A673 (cell line): ENCODE measurements at regions not wholly inside any gene's neighbourhood (a gene's known extent, or its start where the extent isn't known, plus 50 kb on each side); places are given as distances from the start of the nearest gene placed in this dataset.

Source experiments
- BruUV-seq: library from RNA; stranded (reverse); fragments of 400-500 nt; replicated peaks from 2 replicates; lab custom pipeline; 2021; lab: Mats Ljungman, UMichigan
- CTCF ChIA-PET: fragments of 300-600 bp; sonication (Branson Sonifier 250); formaldehyde crosslinking; loops from one replicate; lab custom pipeline; 2022; ENCODE audit warnings: antibody characterized with exemption; lab: Charles Lee
- POLR2A ChIA-PET: fragments of 300-600 bp; sonication (Branson Sonifier 250); formaldehyde crosslinking; loops from one replicate; lab custom pipeline; 2022; ENCODE audit warnings: antibody characterized with exemption; ENCODE audit not compliant: low non-redundant PET; lab: Charles Lee
- DNase-seq: peaks from one replicate; pipeline ENCODE4 v3.0.0-alpha.2; 2015; ENCODE audit warnings: low spot score
- H3K27ac ChIP-seq: fragments of 200-600 bp; sonication (generic); 2 replicates; pipeline ENCODE4 v1.5.1; 2016; ENCODE audit warnings: mixed run types, low read depth, mild to moderate bottlenecking, mixed read lengths, antibody characterized with exemption, low read length; ENCODE audit not compliant: poor library complexity, severe bottlenecking
- H3K27me3 ChIP-seq: fragments of 200-600 bp; sonication (generic); replicated peaks from 2 replicates; pipeline ENCODE4 v1.6.1; 2017; ENCODE audit warnings: mixed run types, low read depth, mild to moderate bottlenecking, mixed read lengths, antibody characterized with exemption, low read length; ENCODE audit not compliant: insufficient read depth, poor library complexity
- H3K36me3 ChIP-seq: fragments of 200-600 bp; sonication (generic); 2 replicates; pipeline ENCODE4 v1.6.1; 2016; ENCODE audit warnings: mixed run types, mild to moderate bottlenecking, mixed read lengths, antibody characterized with exemption, low read length; ENCODE audit not compliant: insufficient read depth, poor library complexity, severe bottlenecking
- H3K4me1 ChIP-seq: fragments of 200-600 bp; sonication (generic); 2 replicates; pipeline ENCODE4 v1.6.1; 2017; ENCODE audit warnings: mixed run types, mild to moderate bottlenecking, mixed read lengths, antibody characterized with exemption, low read length; ENCODE audit not compliant: insufficient read depth, poor library complexity, severe bottlenecking
- H3K4me3 ChIP-seq: fragments of 200-600 bp; sonication (generic); 2 replicates; pipeline ENCODE4 v1.5.1; 2016; ENCODE audit warnings: low read depth, mixed run types, mild to moderate bottlenecking, mixed read lengths, low read length; ENCODE audit not compliant: poor library complexity, severe bottlenecking
- H3K9me3 ChIP-seq: fragments of 200-600 bp; sonication (generic); 2 replicates; pipeline ENCODE4 v1.6.1; 2016; ENCODE audit warnings: mixed run types, low read depth, mild to moderate bottlenecking, mixed read lengths, antibody characterized with exemption, low read length; ENCODE audit not compliant: poor library complexity, severe bottlenecking
- EZH2 ChIP-seq: fragments of 200-600 bp; sonication (generic); IDR thresholded peaks from 2 replicates; pipeline ENCODE4 v1.6.1; 2017; ENCODE audit warnings: borderline replicate concordance, low read depth, mild to moderate bottlenecking, mixed read lengths, antibody characterized with exemption, low read length; ENCODE audit not compliant: poor library complexity, severe bottlenecking
- intact Hi-C: fragments of 100-400 bp; cut with micrococcal nuclease; formaldehyde crosslinking; loops from one replicate; pipeline ENCODE4 v1.10.0; 2022; ENCODE audit not compliant: unreplicated experiment
- TF ChIP-seq, protein P1 (sequence below): fragments of 300-800, 200-600 bp; sonication (generic); conservative IDR thresholded peaks from 2 replicates; pipeline ENCODE4 v1.5.1; 2017; ENCODE audit warnings: low read depth, mild to moderate bottlenecking, antibody characterized with exemption, low read length, moderate library complexity, mixed read lengths

DNA sequence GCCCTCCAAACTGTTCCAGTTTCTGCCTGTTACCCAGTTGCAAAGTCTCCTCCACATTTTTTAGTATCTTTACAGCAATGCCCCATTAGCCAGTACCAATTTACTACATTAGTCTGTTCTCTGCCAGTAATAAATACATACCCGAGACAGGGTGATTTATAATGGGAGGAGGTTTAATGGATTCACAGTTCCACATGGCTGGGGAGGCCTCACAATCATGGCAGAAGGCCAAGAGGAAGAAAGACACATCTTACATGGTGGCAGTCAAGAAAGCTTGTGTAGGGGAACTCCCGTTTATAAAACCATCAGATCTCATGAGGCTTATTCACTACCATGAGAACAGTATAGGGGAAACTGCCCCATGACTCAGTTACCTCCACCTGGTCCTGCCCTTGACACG lies 600.7 kb upstream of the CDH6 start:
- CTCF ChIA-PET: no interaction called here
- POLR2A ChIA-PET: no interaction called here
- BruUV-seq: no TSS peak
- H3K27me3 ChIP-seq: no peaks in the 10 kb centered on the region
- no peak overlapping the region for H3K4me3 ChIP-seq
- no peaks in the 10 kb centered on the region for H3K36me3 ChIP-seq
- peaks cover 10% of the 10 kb centered on the region for H3K4me1 ChIP-seq
- TF ChIP-seq, protein P1, sequence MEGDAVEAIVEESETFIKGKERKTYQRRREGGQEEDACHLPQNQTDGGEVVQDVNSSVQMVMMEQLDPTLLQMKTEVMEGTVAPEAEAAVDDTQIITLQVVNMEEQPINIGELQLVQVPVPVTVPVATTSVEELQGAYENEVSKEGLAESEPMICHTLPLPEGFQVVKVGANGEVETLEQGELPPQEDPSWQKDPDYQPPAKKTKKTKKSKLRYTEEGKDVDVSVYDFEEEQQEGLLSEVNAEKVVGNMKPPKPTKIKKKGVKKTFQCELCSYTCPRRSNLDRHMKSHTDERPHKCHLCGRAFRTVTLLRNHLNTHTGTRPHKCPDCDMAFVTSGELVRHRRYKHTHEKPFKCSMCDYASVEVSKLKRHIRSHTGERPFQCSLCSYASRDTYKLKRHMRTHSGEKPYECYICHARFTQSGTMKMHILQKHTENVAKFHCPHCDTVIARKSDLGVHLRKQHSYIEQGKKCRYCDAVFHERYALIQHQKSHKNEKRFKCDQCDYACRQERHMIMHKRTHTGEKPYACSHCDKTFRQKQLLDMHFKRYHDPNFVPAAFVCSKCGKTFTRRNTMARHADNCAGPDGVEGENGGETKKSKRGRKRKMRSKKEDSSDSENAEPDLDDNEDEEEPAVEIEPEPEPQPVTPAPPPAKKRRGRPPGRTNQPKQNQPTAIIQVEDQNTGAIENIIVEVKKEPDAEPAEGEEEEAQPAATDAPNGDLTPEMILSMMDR: no peak
- TF ChIP-seq EZH2: no peak
- no peak overlapping the region for H3K27ac ChIP-seq
- intact Hi-C loops: no loop called here
- DNase-seq: peak; percentile 17
- H3K9me3 ChIP-seq: no peaks in the 10 kb centered on the region

DNA sequence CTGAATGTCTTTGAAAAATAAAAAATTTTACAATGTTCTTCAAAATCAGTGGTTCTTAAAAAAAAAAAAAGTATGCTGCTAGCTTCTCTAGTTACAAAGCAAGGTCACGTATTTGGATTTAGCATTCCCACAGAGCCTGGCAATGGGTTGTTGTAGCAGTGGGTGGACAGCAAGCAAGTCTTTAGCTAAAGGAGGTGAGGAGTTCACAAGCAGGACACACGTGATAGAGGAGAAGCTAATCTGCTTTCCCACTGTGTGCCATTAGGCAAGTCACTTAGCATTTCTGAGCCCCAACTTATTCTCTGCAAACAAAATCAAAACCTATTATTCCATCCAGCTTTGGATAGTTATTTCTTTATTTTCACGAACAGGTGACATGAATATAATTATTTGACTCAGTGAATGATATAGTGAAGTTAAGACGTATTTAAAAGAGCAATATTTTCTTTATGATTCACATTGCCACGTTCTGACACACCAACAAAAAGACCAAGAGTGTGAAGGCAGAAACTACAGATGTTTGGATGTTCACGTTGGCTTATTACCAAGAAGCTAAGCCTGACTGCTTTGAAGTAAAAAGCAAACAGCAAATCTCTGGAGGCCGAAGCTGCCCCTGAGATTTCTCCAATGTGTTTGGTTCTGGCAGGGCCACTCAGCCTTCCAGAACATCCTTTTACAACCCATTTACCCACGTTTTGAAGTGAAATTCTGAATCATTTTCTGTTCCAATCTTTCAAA lies 612.1 kb upstream of the CDH6 start:
- no peak for TF ChIP-seq EZH2
- TF ChIP-seq, protein P1: no peak
- BruUV-seq: no TSS peak
- Histone ChIP-seq H3K27me3 (no peaks in the 10 kb centered on the region), H3K4me3 (no peak overlapping the region), H3K27ac (no peak overlapping the region), H3K36me3 (no peaks in the 10 kb centered on the region), H3K9me3 (no peaks in the 10 kb centered on the region), H3K4me1 (no peaks in the 10 kb centered on the region)
- intact Hi-C loops: no loop called here
- no peak for DNase-seq
- CTCF ChIA-PET: no interaction called here
- POLR2A ChIA-PET: no interaction called here

DNA sequence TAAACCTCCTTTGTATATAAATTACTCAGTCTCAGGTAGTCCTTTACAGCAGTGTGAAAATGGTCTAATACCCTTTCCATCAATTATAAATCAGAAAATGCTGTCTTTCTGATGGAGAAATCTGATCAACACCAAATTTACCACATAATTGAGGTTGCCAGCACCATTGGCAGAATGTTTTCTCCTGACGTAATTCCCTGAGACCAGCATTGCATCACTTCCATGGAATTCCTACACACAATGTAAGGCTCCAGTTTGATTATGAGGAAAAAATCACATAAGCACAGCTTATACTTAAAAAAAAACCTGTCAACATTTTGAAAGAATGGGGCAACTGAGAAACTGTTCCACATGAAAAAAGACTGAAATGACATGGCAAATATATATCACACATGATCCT lies 618.7 kb upstream of the CDH6 start:
- no peaks in the 10 kb centered on the region for H3K4me1 ChIP-seq
- no peaks in the 10 kb centered on the region for H3K36me3 ChIP-seq
- no peak for DNase-seq
- ChIA-PET POLR2A (no interaction called here), CTCF (no interaction called here)
- TF ChIP-seq, protein P1: no peak
- no peak for TF ChIP-seq EZH2
- H3K4me3 ChIP-seq: no peak overlapping the region
- intact Hi-C loops: no loop called here
- no peak overlapping the region for H3K27ac ChIP-seq
- no TSS peak for BruUV-seq
- H3K27me3 ChIP-seq: no peaks in the 10 kb centered on the region
- no peaks in the 10 kb centered on the region for H3K9me3 ChIP-seq
